ENCODE measurements at regions not wholly inside any gene's neighbourhood (a gene's known extent, or its start where the extent isn't known, plus 50 kb on each side); places are given as distances from the start of the nearest gene placed in this dataset.

DNA sequence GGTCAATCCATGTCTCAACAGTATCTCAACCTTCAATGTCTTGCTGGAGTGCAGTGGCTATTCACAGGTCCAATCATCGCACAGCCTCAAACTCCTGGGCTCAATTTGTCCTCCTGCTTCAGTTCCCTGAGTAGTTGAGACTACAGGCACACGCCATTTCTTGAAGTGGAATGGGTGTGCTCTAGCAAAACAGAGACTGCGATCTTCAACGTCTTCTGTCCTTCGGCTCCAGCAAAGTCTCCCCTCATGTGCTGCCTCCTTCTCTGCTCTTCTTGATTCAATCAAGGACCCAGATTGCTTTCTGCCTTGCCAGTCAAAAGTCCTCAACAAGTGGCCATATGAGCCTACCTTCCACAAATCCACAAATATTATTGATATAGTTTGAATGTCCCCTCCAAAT, 466.7 kb upstream of the MIR17HG start:
- intact Hi-C loops (cut with DNase I): no loop called here
- H3K4me3 ChIP-seq: no peak overlapping the region
- 93 to 96% (median 93%) methylated on average over 5 of the region's 5 CpGs for WGBS, 3 donors

DNA sequence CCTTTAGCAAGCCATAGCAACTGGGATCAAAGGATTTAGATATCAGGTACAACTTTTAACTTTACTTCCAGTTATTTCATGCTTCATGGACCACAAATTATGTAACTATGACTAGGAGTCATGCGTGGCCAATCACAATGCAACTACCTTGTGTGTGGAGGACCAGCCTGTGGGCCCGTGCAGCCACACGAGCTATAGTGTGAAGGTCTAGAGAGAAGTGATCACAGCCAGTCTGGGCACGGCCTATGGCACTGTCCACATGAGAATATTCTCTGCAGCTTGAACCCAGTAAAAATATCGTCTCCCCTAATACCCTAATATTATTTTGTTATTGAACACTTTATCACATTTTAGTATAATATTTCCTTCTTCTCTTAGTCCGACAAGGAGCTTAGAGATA, 464.9 kb upstream of the MIR17HG start:
- peaks cover 2% of the 10 kb centered on the region for H3K27me3 ChIP-seq
- WGBS, 3 donors: 85 to 91% (median 86%) methylated on average over 6 of the region's 6 CpGs

More for the DNA sequence above, 466.7 kb upstream of the MIR17HG start:
- Histone ChIP-seq H3K9me3 (no peaks in the 10 kb centered on the region), H3K27ac (no peak overlapping the region), H3K4me1 (ENCODE audit: insufficient read depth) (no peaks in the 10 kb centered on the region), H3K36me3 (no peaks in the 10 kb centered on the region), H3K27me3 (peaks cover 2% of the 10 kb centered on the region)
- DNase-seq: no peak
- TF ChIP-seq EP300 (IDR thresholded peaks at IDR 0.05) (no peak), POLR2A (IDR thresholded peaks at IDR 0.05) (no peak)
- TF ChIP-seq, protein P1, sequence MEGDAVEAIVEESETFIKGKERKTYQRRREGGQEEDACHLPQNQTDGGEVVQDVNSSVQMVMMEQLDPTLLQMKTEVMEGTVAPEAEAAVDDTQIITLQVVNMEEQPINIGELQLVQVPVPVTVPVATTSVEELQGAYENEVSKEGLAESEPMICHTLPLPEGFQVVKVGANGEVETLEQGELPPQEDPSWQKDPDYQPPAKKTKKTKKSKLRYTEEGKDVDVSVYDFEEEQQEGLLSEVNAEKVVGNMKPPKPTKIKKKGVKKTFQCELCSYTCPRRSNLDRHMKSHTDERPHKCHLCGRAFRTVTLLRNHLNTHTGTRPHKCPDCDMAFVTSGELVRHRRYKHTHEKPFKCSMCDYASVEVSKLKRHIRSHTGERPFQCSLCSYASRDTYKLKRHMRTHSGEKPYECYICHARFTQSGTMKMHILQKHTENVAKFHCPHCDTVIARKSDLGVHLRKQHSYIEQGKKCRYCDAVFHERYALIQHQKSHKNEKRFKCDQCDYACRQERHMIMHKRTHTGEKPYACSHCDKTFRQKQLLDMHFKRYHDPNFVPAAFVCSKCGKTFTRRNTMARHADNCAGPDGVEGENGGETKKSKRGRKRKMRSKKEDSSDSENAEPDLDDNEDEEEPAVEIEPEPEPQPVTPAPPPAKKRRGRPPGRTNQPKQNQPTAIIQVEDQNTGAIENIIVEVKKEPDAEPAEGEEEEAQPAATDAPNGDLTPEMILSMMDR (IDR thresholded peaks at IDR 0.05): no peak

DNA sequence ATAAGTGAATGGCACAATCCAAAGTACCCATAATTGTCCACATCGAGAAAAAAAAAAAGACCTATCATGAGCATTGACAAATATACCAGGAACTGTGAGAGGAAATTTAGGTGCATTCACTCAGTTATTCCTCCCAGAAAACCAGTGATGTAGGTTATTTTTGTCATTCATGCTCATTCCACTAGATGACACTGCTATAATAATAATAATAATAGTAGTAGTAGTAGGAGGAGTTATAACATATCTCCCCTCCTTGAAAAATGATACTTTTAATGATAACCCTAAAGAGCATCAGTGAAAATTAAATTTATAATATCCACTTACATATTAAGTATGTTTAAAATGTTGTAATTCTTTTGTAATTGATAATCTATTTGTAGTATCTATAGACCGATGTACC, 463.9 kb upstream of the MIR17HG start:
- Histone ChIP-seq H3K36me3 (no peaks in the 10 kb centered on the region), H3K27ac (no peak overlapping the region), H3K4me1 (ENCODE audit: insufficient read depth) (no peaks in the 10 kb centered on the region), H3K4me3 (no peak overlapping the region), H3K9me3 (no peaks in the 10 kb centered on the region), H3K27me3 (peaks cover 2% of the 10 kb centered on the region)
- DNase-seq: no peak
- intact Hi-C loops (cut with DNase I): no loop called here
- 80 to 87% (median 85%) methylated on average over 2 of the region's 2 CpGs for WGBS, 3 donors
- no peak for TF ChIP-seq POLR2A (IDR thresholded peaks at IDR 0.05)

More for the DNA sequence above, 464.9 kb upstream of the MIR17HG start:
- no peaks in the 10 kb centered on the region for H3K36me3 ChIP-seq
- no peaks in the 10 kb centered on the region for H3K4me1 ChIP-seq (ENCODE audit: insufficient read depth)
- intact Hi-C loops (cut with DNase I): no loop called here
- TF ChIP-seq POLR2A (IDR thresholded peaks at IDR 0.05) (no peak), EP300 (IDR thresholded peaks at IDR 0.05) (no peak)
- DNase-seq: no peak
- no peak overlapping the region for H3K27ac ChIP-seq
- no peak overlapping the region for H3K4me3 ChIP-seq
- no peaks in the 10 kb centered on the region for H3K9me3 ChIP-seq

DNA sequence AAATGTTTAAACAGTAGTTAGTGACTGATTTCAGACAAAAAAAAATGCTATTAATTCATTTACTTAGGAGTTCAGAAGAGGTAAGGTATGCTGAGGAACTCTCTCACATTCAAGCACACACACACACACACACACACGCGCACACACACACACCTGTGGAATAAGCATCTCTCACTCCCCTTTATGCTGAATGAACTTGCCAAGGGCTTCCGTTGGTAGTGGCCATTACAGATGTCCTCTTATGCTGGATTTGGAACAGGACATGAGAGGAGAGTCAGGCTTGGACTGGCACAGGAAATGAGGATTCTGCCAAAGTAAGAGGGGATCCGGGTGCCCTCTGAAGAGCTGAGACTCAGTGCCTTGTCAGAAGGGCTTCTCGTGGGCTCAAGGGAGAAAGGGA, 463.4 kb upstream of the MIR17HG start:
- no peak for DNase-seq
- intact Hi-C loops (cut with DNase I): no loop called here
- H3K4me3 ChIP-seq: no peak overlapping the region
- H3K9me3 ChIP-seq: no peaks in the 10 kb centered on the region
- H3K27me3 ChIP-seq: peaks cover 2% of the 10 kb centered on the region
- H3K4me1 ChIP-seq (ENCODE audit: insufficient read depth): no peaks in the 10 kb centered on the region
- TF ChIP-seq POLR2A (IDR thresholded peaks at IDR 0.05): no peak
- no peak for TF ChIP-seq EP300 (IDR thresholded peaks at IDR 0.05)
- TF ChIP-seq, protein P1 (IDR thresholded peaks at IDR 0.05): no peak
- WGBS, 3 donors: 78 to 84% (median 80%) methylated on average over 5 of the region's 5 CpGs
- H3K36me3 ChIP-seq: no peaks in the 10 kb centered on the region
- H3K27ac ChIP-seq: no peak overlapping the region

DNA sequence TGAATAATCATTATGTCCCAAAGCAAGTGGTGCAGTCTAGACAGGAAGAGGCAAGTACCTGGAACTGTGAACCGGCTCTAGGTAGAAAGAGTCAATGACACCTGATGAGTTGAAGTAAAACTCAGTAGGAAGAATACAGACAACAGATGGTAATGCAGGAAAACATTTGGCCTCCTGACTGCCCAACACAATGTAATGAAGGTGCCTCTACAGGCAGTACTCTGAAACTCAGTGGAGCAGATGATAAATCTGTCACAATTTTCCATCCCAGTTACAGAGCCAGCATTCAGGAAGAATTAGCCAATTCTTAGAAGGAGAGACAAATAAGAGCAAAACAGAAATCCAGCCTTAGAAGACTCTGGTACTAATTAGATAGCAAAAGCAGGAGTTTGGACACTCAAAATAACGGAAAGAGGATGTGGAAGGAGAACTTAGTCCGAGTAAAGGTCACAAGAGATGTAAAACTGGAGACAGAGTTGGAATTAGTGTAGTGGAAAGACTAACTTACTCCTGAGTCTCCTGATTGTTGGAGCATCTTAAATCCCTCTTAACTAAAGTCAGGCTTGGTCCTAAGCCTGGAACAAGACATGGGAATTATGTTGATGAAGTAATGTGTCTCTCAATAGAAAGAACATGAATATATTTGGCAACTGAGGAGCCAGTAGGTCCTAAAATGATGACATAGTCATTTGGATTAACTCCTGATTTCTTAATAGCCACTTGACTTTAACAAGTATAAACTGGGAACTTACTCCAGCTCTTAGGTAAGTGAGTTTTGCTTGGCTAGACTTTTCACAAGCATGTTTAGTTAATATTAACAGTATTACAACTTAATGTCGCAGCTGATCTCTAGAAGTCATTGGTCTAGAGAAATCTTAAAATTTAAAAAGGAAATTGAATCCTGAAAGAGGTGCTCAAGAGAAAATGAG, 457.3 kb upstream of the MIR17HG start:
- Histone ChIP-seq H3K27me3 (no peaks in the 10 kb centered on the region), H3K4me3 (no peak overlapping the region), H3K9me3 (no peaks in the 10 kb centered on the region), H3K4me1 (ENCODE audit: insufficient read depth) (no peaks in the 10 kb centered on the region), H3K36me3 (no peaks in the 10 kb centered on the region), H3K27ac (no peak overlapping the region)
- no peak for DNase-seq
- 62 to 82% (median 77%) methylated on average over 4 of the region's 4 CpGs for WGBS, 3 donors
- intact Hi-C loops (cut with DNase I): no loop called here
- TF ChIP-seq, protein P1 (IDR thresholded peaks at IDR 0.05): no peak
- no peak for TF ChIP-seq EP300 (IDR thresholded peaks at IDR 0.05)

Data from ovary (tissue), 7 donors.